HG03280 (cell line): ENCODE measurements at regions not wholly inside any gene's neighbourhood (a gene's known extent, or its start where the extent isn't known, plus 50 kb on each side); places are given as distances from the start of the nearest gene placed in this dataset.

Source experiments
- ATAC-seq: cut with Tn5 transposase; IDR thresholded peaks from one replicate; pipeline ENCODE4 v1.9.1; 2021; ENCODE audit warnings: mild to moderate bottlenecking, moderate library complexity; ENCODE audit not compliant: unreplicated experiment

DNA sequence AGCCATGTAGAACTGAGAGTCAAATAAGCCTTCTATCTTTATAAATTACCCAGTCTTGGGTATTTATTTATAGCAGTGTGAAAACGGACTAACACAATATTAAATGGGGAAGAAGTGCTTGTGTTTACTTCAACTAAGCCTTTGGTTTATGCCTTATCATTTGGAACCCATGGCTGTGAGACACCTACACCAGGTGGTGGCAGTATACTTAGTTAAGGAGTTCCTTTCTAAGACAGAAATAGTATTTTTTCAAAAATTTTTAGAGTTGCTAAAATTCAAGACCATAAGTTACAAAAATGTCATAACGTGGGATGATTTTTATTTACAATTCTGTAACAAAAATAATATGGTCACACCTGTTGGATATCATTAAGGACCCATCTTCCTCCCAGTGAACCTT is 354.5 kb upstream of the SOX14 start:
- ATAC-seq, result no peak

DNA sequence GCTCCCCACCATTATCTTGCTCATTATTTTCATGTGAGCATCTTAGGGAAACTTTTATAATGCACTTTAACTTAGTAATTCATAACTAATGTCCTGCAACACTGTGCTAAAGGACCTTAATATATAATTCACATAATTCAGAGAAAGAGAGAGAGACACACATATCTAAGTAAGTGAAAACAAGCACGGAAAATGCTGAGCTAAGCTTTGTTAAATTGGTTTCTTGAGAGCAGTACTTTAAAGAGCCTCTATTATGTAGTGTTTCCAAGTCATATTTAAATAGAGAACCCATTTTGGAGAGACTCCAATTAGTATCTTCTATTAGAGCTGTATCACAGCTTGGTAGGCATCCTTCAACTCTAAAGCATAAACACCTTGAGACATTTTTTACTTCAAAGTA is 354.1 kb upstream of the SOX14 start:
- ATAC-seq, result no peak

DNA sequence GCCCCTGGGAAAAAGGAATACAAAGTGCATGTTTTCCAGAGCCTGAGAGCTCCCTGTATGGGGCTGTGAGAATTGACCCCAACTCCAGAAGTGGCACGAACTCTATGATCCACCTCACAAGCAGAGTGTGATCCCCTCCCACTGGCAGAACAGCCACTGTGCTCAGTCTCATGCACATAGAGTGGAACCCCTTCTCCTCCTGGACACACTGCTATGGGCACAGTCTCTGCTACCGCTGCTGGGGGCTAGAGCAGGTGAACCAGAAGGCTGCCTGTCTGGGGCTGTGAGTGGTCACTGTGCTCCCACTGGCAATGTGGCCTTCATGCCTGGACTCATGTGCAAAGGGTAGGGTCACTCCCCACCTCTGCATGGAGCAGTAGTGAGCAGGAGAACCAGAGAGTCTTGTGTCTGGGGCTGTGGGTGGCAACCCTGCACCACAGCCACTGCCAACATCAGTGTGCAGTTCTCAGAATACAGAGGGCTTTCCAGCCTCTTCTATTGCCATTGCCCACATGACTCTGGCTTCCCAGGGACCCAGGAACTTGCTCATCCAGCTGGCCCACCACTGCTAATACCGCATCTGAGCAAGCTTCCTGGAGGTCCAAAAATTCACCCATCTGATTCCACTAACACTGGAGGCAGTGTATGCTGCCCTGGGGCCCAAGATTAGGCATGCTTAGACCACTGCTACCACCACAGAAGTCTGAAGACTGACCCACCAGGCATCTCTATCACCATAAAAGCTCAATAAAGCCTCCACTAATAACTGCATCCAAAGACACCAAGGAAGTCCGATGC is 343.7 kb upstream of the SOX14 start:
- no peak for ATAC-seq

- no peak for ATAC-seq
These were observed 325.6 kb upstream of the SOX14 start for GRCh38 chr3:137438561-137438960.

GRCh38 chr3:137460944-137461343 is 303.2 kb upstream of the SOX14 start:
- ATAC-seq, result no peak

- no peak for ATAC-seq
These were observed 301.0 kb upstream of the SOX14 start for GRCh38 chr3:137463131-137463530.

DNA sequence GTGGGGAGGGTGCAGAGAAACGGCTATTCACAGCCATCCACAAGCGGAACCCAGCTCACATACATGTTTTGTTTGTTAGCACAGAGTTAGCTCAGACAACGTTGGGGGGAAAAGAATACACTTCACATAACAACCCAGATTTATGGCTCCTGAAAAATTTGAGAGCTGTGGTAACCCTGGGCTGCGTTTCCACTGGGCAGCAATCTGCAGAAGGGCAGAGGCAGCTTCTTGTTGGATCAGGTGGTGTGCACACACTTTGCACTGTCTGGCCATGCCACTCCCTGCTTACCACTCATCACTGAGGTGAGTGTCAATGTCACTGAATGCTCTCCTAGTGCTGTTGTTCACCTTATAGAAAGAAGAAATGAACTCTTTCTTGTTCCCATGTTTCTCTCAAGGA is 299.8 kb upstream of the SOX14 start:
- ATAC-seq, result no peak

DNA sequence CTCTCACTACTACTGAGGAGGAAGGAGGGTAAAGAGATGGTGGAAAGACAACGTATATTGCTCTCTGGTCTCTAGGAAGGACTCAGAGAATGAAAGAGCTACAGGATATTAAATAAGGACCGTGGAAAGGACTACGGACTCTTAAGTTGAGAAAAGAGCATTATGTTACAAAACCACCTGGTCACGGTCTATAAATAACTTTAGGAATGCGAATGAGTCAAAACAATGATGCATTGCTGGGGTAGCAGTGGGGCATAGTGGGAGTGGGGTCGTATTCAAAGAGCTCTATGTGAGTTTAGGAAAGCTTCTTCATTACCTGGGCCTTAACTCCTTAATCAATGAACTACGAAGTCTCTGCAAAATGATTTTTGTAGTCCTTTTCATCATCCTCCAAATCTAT is 295.7 kb upstream of the SOX14 start:
- no peak for ATAC-seq

GRCh38 chr3:137469263-137469662 is 294.9 kb upstream of the SOX14 start:
- ATAC-seq, result no peak

DNA sequence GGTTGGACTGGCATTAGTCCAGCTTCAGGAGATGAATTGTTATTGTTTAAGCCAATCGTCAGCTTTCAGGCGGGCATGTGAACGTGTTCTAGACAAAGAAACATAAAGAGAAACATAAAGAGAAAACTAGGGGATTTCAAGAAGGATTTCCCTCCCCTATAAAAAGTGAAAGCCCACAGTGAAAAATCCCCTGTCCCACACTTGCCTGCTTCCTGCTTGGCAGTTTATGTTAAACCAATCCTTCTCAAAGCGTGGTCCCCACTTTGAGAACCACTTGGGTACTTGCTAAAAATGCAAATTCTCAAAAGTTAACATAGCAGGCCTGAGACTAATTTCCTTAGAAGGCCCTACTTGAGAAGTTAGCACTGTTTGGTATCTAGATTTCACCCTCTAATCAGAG is 293.0 kb upstream of the SOX14 start:
- no peak for ATAC-seq

- ATAC-seq, result no peak
These were observed 292.4 kb upstream of the SOX14 start for GRCh38 chr3:137471558-137472204.

GRCh38 chr3:137477614-137478013 is 286.5 kb upstream of the SOX14 start:
- ATAC-seq, result no peak

DNA sequence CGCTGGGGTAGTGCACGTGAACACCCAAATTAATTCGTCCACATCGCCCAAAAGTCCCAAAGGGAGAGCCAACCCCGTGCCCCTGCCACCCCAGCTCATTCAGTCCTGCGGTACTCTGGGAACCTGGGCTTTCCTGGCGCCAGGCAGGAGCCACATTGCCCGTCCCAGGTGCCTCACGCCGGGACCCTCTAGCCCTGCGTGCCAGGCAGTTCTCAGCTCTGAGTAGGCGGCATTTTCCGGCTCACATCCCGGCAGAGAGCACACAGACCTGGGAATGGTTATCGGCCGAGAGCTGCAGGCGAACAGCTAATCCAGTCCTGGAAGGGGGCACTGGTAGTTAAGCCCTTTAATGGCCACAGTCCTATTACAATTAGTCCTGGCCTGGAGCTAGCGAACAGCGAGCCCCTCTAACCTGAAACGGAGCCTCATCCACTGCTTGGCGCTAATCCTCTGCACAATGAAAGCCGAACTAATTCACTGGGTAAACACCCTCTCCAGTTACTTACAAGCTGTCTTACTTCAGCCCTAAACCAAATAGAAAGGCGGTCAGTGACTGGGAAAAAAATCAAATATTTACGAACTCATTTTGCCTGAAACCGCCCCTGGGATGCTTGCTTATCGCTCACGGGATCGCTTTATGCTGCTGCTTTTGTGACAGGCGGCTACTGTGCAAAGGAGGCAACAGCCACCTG is 254.6 kb upstream of the SOX14 start:
- no peak for ATAC-seq

- no peak for ATAC-seq
These were observed 252.5 kb upstream of the SOX14 start for GRCh38 chr3:137511655-137512054.

DNA sequence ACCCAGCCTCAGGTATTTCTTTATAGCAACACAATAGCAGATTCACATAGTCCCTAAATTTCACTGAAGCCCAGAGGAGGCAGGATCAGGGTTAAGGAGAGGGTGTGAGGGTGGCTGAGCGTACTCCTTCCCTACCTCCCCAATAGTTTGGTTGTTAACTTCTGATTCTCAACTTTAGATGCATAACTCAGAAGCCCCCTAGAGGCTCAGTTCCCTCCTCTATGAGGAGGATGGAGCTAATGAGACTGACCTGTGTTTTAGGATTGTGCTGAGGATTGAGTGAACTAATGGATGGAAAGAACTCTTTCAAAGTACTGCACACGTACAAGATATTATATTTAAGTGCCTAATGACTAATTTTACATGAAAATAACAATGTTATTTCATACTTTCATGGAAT is 249.3 kb upstream of the SOX14 start:
- ATAC-seq, result no peak

DNA sequence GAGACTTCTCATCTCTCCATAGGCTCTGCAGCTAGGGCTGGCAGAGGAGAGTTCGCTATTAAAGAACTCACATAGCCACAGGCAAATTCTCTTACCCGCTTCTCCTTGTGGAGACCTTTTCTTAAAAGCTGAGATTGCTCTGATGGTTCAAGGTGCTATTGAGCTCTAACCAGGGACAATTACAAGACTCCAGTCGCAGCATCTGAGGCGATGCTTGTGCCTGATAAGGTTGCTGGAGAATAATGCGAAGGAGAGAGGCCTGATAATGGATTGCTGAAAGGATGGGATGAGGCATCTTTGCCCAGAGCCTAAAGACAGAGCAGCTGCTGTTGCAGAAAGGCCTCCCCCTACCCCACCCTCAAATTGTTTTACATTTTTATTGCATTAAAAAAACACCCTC is 244.5 kb upstream of the SOX14 start:
- ATAC-seq, result no peak

- no peak for ATAC-seq
These were observed 239.4 kb upstream of the SOX14 start for GRCh38 chr3:137524751-137525150.

DNA sequence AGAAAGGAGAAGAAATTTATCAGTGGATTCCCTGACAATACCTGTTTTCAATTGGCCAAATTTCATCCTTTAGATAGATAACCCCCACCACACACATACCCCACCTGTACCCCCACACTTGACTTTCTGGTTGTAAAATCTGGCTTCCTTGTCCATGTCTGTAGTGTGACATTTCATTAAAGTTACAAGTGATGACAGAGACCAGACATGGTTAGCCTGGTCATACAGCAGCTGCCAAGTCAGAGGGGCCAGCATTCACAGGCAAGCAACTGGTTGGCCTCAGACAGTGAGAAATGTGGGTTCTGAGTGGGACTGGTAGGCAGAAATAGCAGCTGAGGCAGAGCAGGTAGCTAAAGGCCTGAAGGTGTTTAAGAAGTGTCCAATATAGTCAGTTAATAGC is 238.6 kb upstream of the SOX14 start:
- ATAC-seq, result no peak

- no peak for ATAC-seq
These were observed 222.1 kb upstream of the SOX14 start for GRCh38 chr3:137542049-137542448.

- ATAC-seq, result no peak
These were observed 209.9 kb upstream of the SOX14 start for GRCh38 chr3:137554242-137554641.

GRCh38 chr3:137568880-137569279 is 195.2 kb upstream of the SOX14 start:
- no peak for ATAC-seq

DNA sequence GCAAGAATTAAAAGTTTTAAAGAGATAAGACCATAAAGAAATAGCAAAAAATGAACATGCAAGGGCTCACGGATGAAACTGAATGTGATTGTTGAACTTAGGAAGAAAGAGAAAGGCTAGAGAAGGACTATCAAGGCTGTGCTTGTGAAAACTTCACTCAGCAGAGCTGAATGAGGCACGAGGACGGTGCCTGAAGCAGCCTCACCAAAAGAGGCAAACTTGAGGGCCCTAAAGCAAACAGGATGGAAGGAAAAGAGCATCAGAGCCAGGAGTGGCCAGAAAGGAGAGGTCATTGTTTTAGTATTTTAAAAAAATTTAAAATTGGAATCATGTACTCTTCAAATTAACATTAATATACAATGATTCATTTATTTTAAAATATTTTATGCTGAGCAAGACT is 191.2 kb upstream of the SOX14 start:
- no peak for ATAC-seq
